Mesendoderm (in vitro differentiated cells): ENCODE measurements at regions not wholly inside any gene's neighbourhood (a gene's known extent, or its start where the extent isn't known, plus 50 kb on each side); places are given as distances from the start of the nearest gene placed in this dataset.
A peak's percentile ranks its signal among the peaks of the same experiment; 100 is the strongest.

Experiments used
- DNase-seq: peaks from one replicate; pipeline ENCODE4 v3.0.0; 2013
- H2AK5ac ChIP-seq: 2 replicates; pipeline ENCODE4 v1.6.1; 2013; ENCODE audit warnings: low read length, inconsistent platforms
- H2BK120ac ChIP-seq: 2 replicates; pipeline ENCODE4 v1.6.1; 2013; ENCODE audit warnings: low read depth, mild to moderate bottlenecking, low read length, moderate library complexity, mixed read lengths
- H2BK15ac ChIP-seq: replicated peaks from 2 replicates; pipeline ENCODE4 v1.6.1; 2013; ENCODE audit warnings: low read depth, mild to moderate bottlenecking, moderate library complexity
- H2BK5ac ChIP-seq: 2 replicates; pipeline ENCODE4 v1.6.1; 2013; ENCODE audit warnings: low read length, inconsistent platforms
- H3K18ac ChIP-seq: 2 replicates; pipeline ENCODE4 v1.6.1; 2013; ENCODE audit warnings: mild to moderate bottlenecking, low read length, mixed read lengths
- H3K23ac ChIP-seq: one replicate; pipeline ENCODE4 v1.6.1; 2013; ENCODE audit warnings: low read length
- H3K27ac ChIP-seq: 2 replicates; pipeline ENCODE4 v1.5.1; 2013; ENCODE audit warnings: low read depth, mild to moderate bottlenecking, inconsistent platforms, low read length, moderate library complexity
- H3K27me3 ChIP-seq: 2 replicates; pipeline ENCODE4 v1.6.1; 2013; ENCODE audit warnings: low read length, control low read depth, mild to moderate bottlenecking, inconsistent platforms; ENCODE audit not compliant: insufficient read depth, poor library complexity
- H3K36me3 ChIP-seq: 2 replicates; pipeline ENCODE4 v1.6.1; 2013; ENCODE audit warnings: low read length, inconsistent platforms; ENCODE audit not compliant: control insufficient read depth, insufficient read depth
- H3K4ac ChIP-seq: one replicate; pipeline ENCODE4 v1.6.1; 2013; ENCODE audit warnings: low read depth, mild to moderate bottlenecking, low read length, moderate library complexity
- H3K4me1 ChIP-seq: 2 replicates; pipeline ENCODE4 v1.6.1; 2013; ENCODE audit warnings: low read depth, low read length, inconsistent platforms; ENCODE audit not compliant: control insufficient read depth
- H3K4me2 ChIP-seq: 2 replicates; pipeline ENCODE4 v1.6.1; 2013; ENCODE audit warnings: low read length
- H3K4me3 ChIP-seq: 2 replicates; pipeline ENCODE4 v1.5.1; 2013; ENCODE audit warnings: mild to moderate bottlenecking, low read length
- H3K56ac ChIP-seq: one replicate; pipeline ENCODE4 v1.6.1; 2013; ENCODE audit warnings: low read length
- H3K79me1 ChIP-seq: 2 replicates; pipeline ENCODE4 v1.6.1; 2013; ENCODE audit warnings: low read length, inconsistent platforms
- H3K79me2 ChIP-seq: 2 replicates; pipeline ENCODE4 v1.6.1; 2013; ENCODE audit warnings: mild to moderate bottlenecking, low read length; ENCODE audit not compliant: control insufficient read depth, insufficient read depth
- H3K9ac ChIP-seq: 2 replicates; pipeline ENCODE4 v1.6.1; 2013; ENCODE audit warnings: low read length, inconsistent platforms
- H4K5ac ChIP-seq: one replicate; pipeline ENCODE4 v1.6.1; 2013; ENCODE audit warnings: low read length
- H4K8ac ChIP-seq: one replicate; pipeline ENCODE4 v1.6.1; 2013; ENCODE audit warnings: low read depth, mild to moderate bottlenecking, control low read depth, low read length, moderate library complexity
- WGBS: extraction: QIAGEN DNeasy Blood & Tissue Kit; methylation state at CpG from one replicate; pipeline ENCODE4 v1.1.7; 2013; ENCODE audit warnings: low lambda C conversion rate, missing lambda C conversion rate; ENCODE audit not compliant: insufficient coverage; ENCODE audit errors: extremely low coverage; 5-methylcytosine and 5-hydroxymethylcytosine counted together

- Histone ChIP-seq H2BK120ac (no peak overlapping the region), H2BK5ac (no peak overlapping the region), H3K4me3 (no peak overlapping the region), H3K4me1 (no peaks in the 10 kb centered on the region), H3K27me3 (no peaks in the 10 kb centered on the region), H3K79me1 (no peaks in the 10 kb centered on the region), H3K79me2 (no peaks in the 10 kb centered on the region), H4K5ac (no peak overlapping the region), H4K8ac (no peak overlapping the region), H3K18ac (no peak overlapping the region), H3K4ac (no peak overlapping the region), H3K4me2 (no peak overlapping the region), H3K23ac (no peak overlapping the region), H3K9ac (no peak overlapping the region), H2AK5ac (no peak overlapping the region), H3K27ac (no peak overlapping the region), H3K56ac (no peak overlapping the region), H3K36me3 (no peaks in the 10 kb centered on the region), H2BK15ac (no peak overlapping the region)
- WGBS = no CpG with 5 or more reads among the region's 5 CpGs
- DNase-seq = no peak
These were observed 173.9 kb upstream of the ERBB4 start for GRCh38 chr2:212712466-212712865.

DNA sequence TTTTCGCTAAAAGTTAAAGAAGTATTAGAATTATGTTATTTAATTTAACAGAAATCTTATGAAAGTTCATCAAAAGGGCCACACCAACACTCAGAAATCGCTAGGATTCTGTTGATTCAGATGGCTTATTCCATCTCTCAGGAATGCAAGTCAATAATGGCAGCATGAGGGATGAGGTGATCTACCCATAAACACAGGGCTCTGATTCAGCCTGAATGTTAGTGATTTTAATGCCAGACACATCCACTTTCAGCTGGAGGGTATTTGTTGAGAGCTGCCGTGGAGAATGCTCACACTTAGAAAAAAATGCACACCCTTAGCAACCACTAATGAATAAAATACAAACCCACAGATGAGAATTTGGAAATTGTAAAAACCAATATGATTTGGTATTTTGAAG lies 173.3 kb upstream of the ERBB4 start:
- H3K4me3 ChIP-seq = no peak overlapping the region
- no peak overlapping the region for H2BK15ac ChIP-seq
- no peak overlapping the region for H3K27ac ChIP-seq
- no peak overlapping the region for H3K18ac ChIP-seq
- H3K79me1 ChIP-seq = no peaks in the 10 kb centered on the region
- no peak overlapping the region for H3K56ac ChIP-seq
- H3K9ac ChIP-seq = no peak overlapping the region
- no peak overlapping the region for H2AK5ac ChIP-seq
- no peaks in the 10 kb centered on the region for H3K4me1 ChIP-seq
- no peaks in the 10 kb centered on the region for H3K79me2 ChIP-seq
- no peak overlapping the region for H4K5ac ChIP-seq
- H2BK5ac ChIP-seq = no peak overlapping the region
- H3K27me3 ChIP-seq = no peaks in the 10 kb centered on the region
- peak; percentile 57 for DNase-seq
- no peak overlapping the region for H4K8ac ChIP-seq
- H3K23ac ChIP-seq = no peak overlapping the region
- no peak overlapping the region for H3K4ac ChIP-seq
- no peak overlapping the region for H3K4me2 ChIP-seq
- no peak overlapping the region for H2BK120ac ChIP-seq
- no CpG with 5 or more reads among the region's 3 CpGs for WGBS
- no peaks in the 10 kb centered on the region for H3K36me3 ChIP-seq

- Histone ChIP-seq H3K36me3 (no peaks in the 10 kb centered on the region), H3K27ac (no peak overlapping the region), H3K4me1 (no peaks in the 10 kb centered on the region), H3K9ac (no peak overlapping the region), H3K4ac (no peak overlapping the region), H3K79me2 (no peaks in the 10 kb centered on the region), H3K56ac (no peak overlapping the region), H3K4me2 (no peak overlapping the region), H2BK120ac (no peak overlapping the region), H2BK5ac (no peak overlapping the region), H3K4me3 (no peak overlapping the region), H4K8ac (no peak overlapping the region), H3K18ac (no peak overlapping the region), H3K27me3 (no peaks in the 10 kb centered on the region), H4K5ac (no peak overlapping the region), H3K79me1 (no peaks in the 10 kb centered on the region), H3K23ac (no peak overlapping the region), H2BK15ac (no peak overlapping the region), H2AK5ac (no peak overlapping the region)
- DNase-seq = no peak
- no CpG with 5 or more reads among the region's 3 CpGs for WGBS
These were observed 170.7 kb upstream of the ERBB4 start for GRCh38 chr2:212709280-212709679.

DNA sequence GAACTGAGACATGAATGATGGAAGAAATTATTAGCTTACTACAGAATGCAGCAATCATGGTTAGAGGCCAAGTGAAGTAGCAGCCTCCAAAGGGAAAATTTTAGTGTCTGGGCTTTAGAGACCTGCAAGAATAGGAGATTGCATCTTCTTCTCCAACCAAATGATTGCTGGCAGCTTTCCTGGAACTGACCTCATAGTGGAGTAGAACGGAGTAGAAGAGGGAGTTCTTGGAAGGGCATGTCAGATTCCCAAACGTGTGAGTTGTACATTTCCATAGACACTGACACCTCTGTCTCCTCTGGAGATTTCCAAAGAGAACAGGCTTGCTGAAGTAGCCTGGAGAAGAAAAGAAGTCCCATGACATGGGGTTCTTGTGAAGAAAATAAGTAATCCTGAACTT lies 169.8 kb upstream of the ERBB4 start:
- Histone ChIP-seq H3K4me1 (no peaks in the 10 kb centered on the region), H3K56ac (no peak overlapping the region), H3K18ac (no peak overlapping the region), H2BK15ac (no peak overlapping the region), H3K9ac (no peak overlapping the region), H3K79me1 (no peaks in the 10 kb centered on the region), H2BK5ac (no peak overlapping the region), H2BK120ac (peak overlapping the region; percentile 82), H2AK5ac (no peak overlapping the region), H4K8ac (no peak overlapping the region), H3K4me2 (no peak overlapping the region), H3K27ac (no peak overlapping the region), H3K36me3 (no peaks in the 10 kb centered on the region), H3K27me3 (no peaks in the 10 kb centered on the region), H3K4ac (no peak overlapping the region), H3K23ac (no peak overlapping the region), H4K5ac (no peak overlapping the region), H3K4me3 (no peak overlapping the region), H3K79me2 (no peaks in the 10 kb centered on the region)
- WGBS = no CpG with 5 or more reads among the region's 2 CpGs
- no peak for DNase-seq

- Histone ChIP-seq H4K5ac (no peak overlapping the region), H3K9ac (no peak overlapping the region), H3K4ac (no peak overlapping the region), H3K4me3 (no peak overlapping the region), H3K27me3 (no peaks in the 10 kb centered on the region), H3K27ac (no peak overlapping the region), H4K8ac (no peak overlapping the region), H2BK120ac (no peak overlapping the region), H3K36me3 (no peaks in the 10 kb centered on the region), H2BK15ac (no peak overlapping the region), H2BK5ac (no peak overlapping the region), H3K79me1 (no peaks in the 10 kb centered on the region), H3K18ac (no peak overlapping the region), H3K23ac (no peak overlapping the region), H3K79me2 (no peaks in the 10 kb centered on the region), H3K4me2 (no peak overlapping the region), H2AK5ac (no peak overlapping the region), H3K56ac (no peak overlapping the region), H3K4me1 (no peaks in the 10 kb centered on the region)
- no CpG with 5 or more reads among the region's 1 CpG for WGBS
- DNase-seq = no peak
These were observed 156.8 kb upstream of the ERBB4 start for GRCh38 chr2:212695426-212695825.

DNA sequence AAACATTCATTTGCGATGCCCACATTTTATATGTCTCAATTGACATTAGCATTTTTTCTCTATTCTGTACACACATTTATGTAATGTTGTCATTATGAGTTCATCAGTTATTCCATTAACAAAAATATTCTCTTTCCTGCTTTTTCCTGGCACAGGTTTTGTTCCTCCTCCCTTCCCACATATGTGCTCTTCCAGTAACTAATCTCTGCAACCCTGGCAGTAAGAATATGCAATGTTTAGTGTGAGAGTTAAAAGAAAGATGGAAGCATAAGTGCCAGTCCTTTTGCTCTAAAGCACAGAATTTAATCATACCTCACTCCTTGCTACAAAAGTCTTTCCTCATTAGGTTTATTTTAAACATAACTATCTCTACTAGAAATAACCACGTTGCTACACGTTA lies 155.8 kb upstream of the ERBB4 start:
- Histone ChIP-seq H3K4ac (no peak overlapping the region), H4K8ac (no peak overlapping the region), H3K27ac (no peak overlapping the region), H3K18ac (no peak overlapping the region), H3K9ac (no peak overlapping the region), H3K4me1 (no peaks in the 10 kb centered on the region), H3K4me2 (no peak overlapping the region), H3K56ac (no peak overlapping the region), H2AK5ac (no peak overlapping the region), H3K79me2 (no peaks in the 10 kb centered on the region), H2BK15ac (no peak overlapping the region), H3K79me1 (no peaks in the 10 kb centered on the region), H2BK5ac (no peak overlapping the region), H3K23ac (no peak overlapping the region), H4K5ac (no peak overlapping the region), H2BK120ac (no peak overlapping the region), H3K27me3 (no peaks in the 10 kb centered on the region), H3K4me3 (no peak overlapping the region), H3K36me3 (no peaks in the 10 kb centered on the region)
- no peak for DNase-seq
- whole genome bisulfite sequencing = no CpG with 5 or more reads among the region's 3 CpGs
